ENCODE measurements at regions not wholly inside any gene's neighbourhood (a gene's known extent, or its start where the extent isn't known, plus 50 kb on each side); places are given as distances from the start of the nearest gene placed in this dataset.

DNA sequence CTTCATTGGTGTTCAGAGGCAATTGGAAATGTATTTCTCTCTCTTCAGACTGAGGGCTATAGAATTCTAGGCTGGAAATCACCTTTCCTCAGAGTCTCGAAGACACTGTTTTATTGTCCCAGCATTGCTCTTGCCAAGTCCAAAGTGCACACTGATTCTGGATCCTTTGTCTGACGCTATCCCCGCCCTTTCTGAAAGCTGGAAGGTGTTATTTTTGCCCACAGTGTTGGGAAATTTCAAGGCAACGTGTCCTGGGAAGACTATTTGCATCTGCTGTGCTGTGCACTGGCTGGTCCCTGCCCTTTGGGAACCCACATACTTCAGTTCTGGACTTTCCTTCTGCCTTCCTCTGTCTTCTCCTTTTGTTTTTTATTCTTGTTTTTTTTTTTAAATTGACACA is 190.8 kb downstream of the SH3BP4 start:
- Histone ChIP-seq H3K4me1 (ENCODE audit: control insufficient read depth, low read length) (no peaks in the 10 kb centered on the region), H3K4me3 (ENCODE audit: low read length) (no peak overlapping the region), H4K20me1 (ENCODE audit: control insufficient read depth, insufficient read depth, low read depth, low read length) (no peaks in the 10 kb centered on the region), H3K4me2 (ENCODE audit: low read length) (no peak overlapping the region), H3K27ac (ENCODE audit: low read depth, low read length) (no peak overlapping the region), H3K79me2 (ENCODE audit: control insufficient read depth, low read length) (no peaks in the 10 kb centered on the region), H3K9me2 (replicated peaks; ENCODE audit: control insufficient read depth, low read length) (no peaks in the 10 kb centered on the region), H3K36me3 (ENCODE audit: control insufficient read depth, low read length) (no peaks in the 10 kb centered on the region), H3K27me3 (ENCODE audit: control insufficient read depth, low read length) (no peaks in the 10 kb centered on the region), H3K9me3 (ENCODE audit: control insufficient read depth, insufficient read depth, low read length) (no peaks in the 10 kb centered on the region), H3F3A (ENCODE audit: control insufficient read depth, insufficient read depth) (no peaks in the 10 kb centered on the region)
- no peak for TF ChIP-seq CTCF (IDR thresholded peaks at IDR 0.05; ENCODE audit: low read depth, low read length, poor library complexity, severe bottlenecking)
- no peak for TF ChIP-seq EZH2phosphoT487 (IDR thresholded peaks at IDR 0.05; ENCODE audit: borderline replicate concordance, low read length)

DNA sequence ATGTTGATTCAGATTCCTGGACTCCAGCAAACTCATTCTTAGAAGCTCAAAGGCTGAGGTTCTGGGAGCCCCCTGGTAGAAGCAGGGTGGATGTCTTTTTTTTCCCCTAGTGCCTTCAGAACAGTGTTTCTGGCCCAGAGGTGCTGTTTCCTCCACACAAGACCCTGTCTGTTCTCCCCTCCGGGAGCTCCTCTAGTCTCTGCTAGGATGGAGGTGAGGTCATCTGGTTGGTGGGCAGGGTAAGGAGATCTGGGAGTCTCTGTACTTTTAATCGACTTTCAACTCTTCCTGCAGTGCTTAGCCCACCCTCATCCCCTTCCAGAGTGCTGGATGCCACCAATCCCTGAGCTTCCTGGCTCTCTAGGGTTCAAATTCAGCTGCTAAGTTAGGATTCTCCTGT is 192.0 kb downstream of the SH3BP4 start:
- Histone ChIP-seq H3K4me2 (ENCODE audit: low read length) (no peak overlapping the region), H3K9me3 (ENCODE audit: control insufficient read depth, insufficient read depth, low read length) (no peaks in the 10 kb centered on the region), H3K27me3 (ENCODE audit: control insufficient read depth, low read length) (no peaks in the 10 kb centered on the region), H3F3A (ENCODE audit: control insufficient read depth, insufficient read depth) (no peaks in the 10 kb centered on the region), H3K79me2 (ENCODE audit: control insufficient read depth, low read length) (no peaks in the 10 kb centered on the region), H3K27ac (ENCODE audit: low read depth, low read length) (no peak overlapping the region), H3K4me1 (ENCODE audit: control insufficient read depth, low read length) (no peaks in the 10 kb centered on the region), H3K36me3 (ENCODE audit: control insufficient read depth, low read length) (no peaks in the 10 kb centered on the region), H3K4me3 (ENCODE audit: low read length) (no peak overlapping the region), H3K9me2 (replicated peaks; ENCODE audit: control insufficient read depth, low read length) (no peaks in the 10 kb centered on the region), H4K20me1 (ENCODE audit: control insufficient read depth, insufficient read depth, low read depth, low read length) (no peaks in the 10 kb centered on the region)
- TF ChIP-seq EZH2phosphoT487 (IDR thresholded peaks at IDR 0.05; ENCODE audit: borderline replicate concordance, low read length): no peak

- H3K79me2 ChIP-seq (ENCODE audit: control insufficient read depth, low read length): no peaks in the 10 kb centered on the region
- H3K27me3 ChIP-seq (ENCODE audit: control insufficient read depth, low read length): no peaks in the 10 kb centered on the region
- no peak for TF ChIP-seq CTCF (IDR thresholded peaks at IDR 0.05; ENCODE audit: low read depth, low read length, poor library complexity, severe bottlenecking)
- no peak for TF ChIP-seq EZH2phosphoT487 (IDR thresholded peaks at IDR 0.05; ENCODE audit: borderline replicate concordance, low read length)
- H3K4me1 ChIP-seq (ENCODE audit: control insufficient read depth, low read length): no peaks in the 10 kb centered on the region
- no peaks in the 10 kb centered on the region for H3K9me3 ChIP-seq (ENCODE audit: control insufficient read depth, insufficient read depth, low read length)
- no peak overlapping the region for H3K4me2 ChIP-seq (ENCODE audit: low read length)
- H3K27ac ChIP-seq (ENCODE audit: low read depth, low read length): no peak overlapping the region
- H3K9me2 ChIP-seq (replicated peaks; ENCODE audit: control insufficient read depth, low read length): no peaks in the 10 kb centered on the region
- no peaks in the 10 kb centered on the region for H3F3A ChIP-seq (ENCODE audit: control insufficient read depth, insufficient read depth)
- H3K36me3 ChIP-seq (ENCODE audit: control insufficient read depth, low read length): no peaks in the 10 kb centered on the region
- no peak overlapping the region for H3K4me3 ChIP-seq (ENCODE audit: low read length)
- H4K20me1 ChIP-seq (ENCODE audit: control insufficient read depth, insufficient read depth, low read depth, low read length): no peaks in the 10 kb centered on the region
Observed at GRCh38 chr2:235144291-235144690, 192.5 kb downstream of the SH3BP4 start.

DNA sequence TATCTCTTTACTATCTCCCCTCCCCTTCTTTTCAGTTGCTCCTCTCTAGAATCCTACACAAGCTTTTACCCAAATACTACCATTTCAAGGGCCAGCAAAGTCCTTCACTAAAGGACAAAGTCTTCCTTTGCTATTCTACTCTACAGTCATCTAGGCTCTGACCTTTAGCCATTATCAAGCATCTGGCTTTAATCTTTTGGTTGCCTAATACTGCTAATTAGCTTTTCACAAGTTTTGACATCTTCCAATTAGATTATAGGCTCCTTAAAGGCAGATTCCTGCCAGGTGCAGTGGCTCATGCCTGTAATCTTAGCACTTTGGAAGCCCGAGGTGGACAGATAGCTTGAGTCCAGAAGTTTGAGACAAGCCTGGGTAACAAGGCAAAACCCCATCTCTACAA is 194.4 kb downstream of the SH3BP4 start:
- Histone ChIP-seq H3K4me2 (ENCODE audit: low read length) (no peak overlapping the region), H3K27me3 (ENCODE audit: control insufficient read depth, low read length) (no peaks in the 10 kb centered on the region), H3F3A (ENCODE audit: control insufficient read depth, insufficient read depth) (no peaks in the 10 kb centered on the region), H3K4me1 (ENCODE audit: control insufficient read depth, low read length) (no peaks in the 10 kb centered on the region), H3K9me3 (ENCODE audit: control insufficient read depth, insufficient read depth, low read length) (no peaks in the 10 kb centered on the region), H3K4me3 (ENCODE audit: low read length) (no peak overlapping the region), H4K20me1 (ENCODE audit: control insufficient read depth, insufficient read depth, low read depth, low read length) (no peaks in the 10 kb centered on the region), H3K79me2 (ENCODE audit: control insufficient read depth, low read length) (no peaks in the 10 kb centered on the region), H3K9me2 (replicated peaks; ENCODE audit: control insufficient read depth, low read length) (no peaks in the 10 kb centered on the region), H3K36me3 (ENCODE audit: control insufficient read depth, low read length) (no peaks in the 10 kb centered on the region), H3K27ac (ENCODE audit: low read depth, low read length) (no peak overlapping the region)
- TF ChIP-seq EZH2phosphoT487 (IDR thresholded peaks at IDR 0.05; ENCODE audit: borderline replicate concordance, low read length): no peak
- no peak for TF ChIP-seq CTCF (IDR thresholded peaks at IDR 0.05; ENCODE audit: low read depth, low read length, poor library complexity, severe bottlenecking)

Data from DOHH2 (cell line).